HEK293 (cell line): ENCODE measurements at regions not wholly inside any gene's neighbourhood (a gene's known extent, or its start where the extent isn't known, plus 50 kb on each side); places are given as distances from the start of the nearest gene placed in this dataset.

ENCODE experiments used
- CTCF ChIA-PET: fragments of 350-600 bp; formaldehyde crosslinking; extraction: SDS; loops from one replicate; lab custom pipeline; 2021; ENCODE audit warnings: antibody characterized with exemption; lab: Yijun Ruan, JAX
- POLR2A ChIA-PET: fragments of 300-600 bp; formaldehyde crosslinking; extraction: SDS; loops from one replicate; lab custom pipeline; 2020; ENCODE audit warnings: antibody characterized with exemption, inconsistent platforms; lab: Yijun Ruan, JAX
- H3K27ac ChIP-seq: fragments of 200-500 bp; sonication (Bioruptor generic); 2 replicates; pipeline ENCODE4 v1.5.1; 2014; ENCODE audit warnings: low read depth, low read length, control low read depth, inconsistent platforms; ENCODE audit errors: extremely low read depth
- H3K36me3 ChIP-seq, 2 experiments: fragments of 200-500 bp in 1 of 2; sonication (Bioruptor generic) in 1 of 2; 1 replicate in 1 of 2; 2 replicates in 1 of 2; pipeline ENCODE4 v1.5.1; 2014 to 2017; ENCODE audit warnings: inconsistent platforms in 2 of 2, low read length in 2 of 2; ENCODE audit not compliant: control insufficient read depth in 2 of 2, insufficient read depth in 1 of 2
- H3K4me1 ChIP-seq: fragments of 200-500 bp; sonication (Bioruptor generic); 2 replicates; pipeline ENCODE4 v1.5.1; 2014; ENCODE audit warnings: mild to moderate bottlenecking, low read length, inconsistent platforms; ENCODE audit not compliant: control insufficient read depth, insufficient read depth
- H3K4me3 ChIP-seq: 2 replicates; pipeline ENCODE4 v1.5.1; 2011; ENCODE audit warnings: low read depth, mild to moderate bottlenecking, control low read depth, low read length, moderate library complexity
- H3K9me3 ChIP-seq: fragments of 200-500 bp; sonication (Bioruptor generic); 2 replicates; pipeline ENCODE4 v1.5.1; 2014; ENCODE audit warnings: low read depth, low read length, inconsistent platforms; ENCODE audit not compliant: control insufficient read depth, insufficient read depth
- CTCF ChIP-seq: fragments of 450-650 bp; formaldehyde crosslinking; IDR thresholded peaks from 2 replicates; pipeline ENCODE4 v1.5.1; 2016; ENCODE audit warnings: missing biosample characterization, missing genetic modification characterization
- EGR2 ChIP-seq: fragments of 450-650 bp; formaldehyde crosslinking; IDR thresholded peaks from 2 replicates; pipeline ENCODE4 v1.5.1; 2016; ENCODE audit warnings: low read depth, missing biosample characterization, missing genetic modification characterization
- KLF10 ChIP-seq: fragments of 450-650 bp; IDR thresholded peaks from 2 replicates; pipeline ENCODE4 v1.5.1; 2018; ENCODE audit warnings: missing biosample characterization, mild to moderate bottlenecking, missing genetic modification characterization
- PRDM1 ChIP-seq: fragments of 450-650 bp; formaldehyde crosslinking; IDR thresholded peaks from 2 replicates; pipeline ENCODE4; 2016; ENCODE audit warnings: missing biosample characterization, missing genetic modification characterization
- REPIN1 ChIP-seq: fragments of 450-650 bp; formaldehyde crosslinking; IDR thresholded peaks from 2 replicates; pipeline ENCODE4 v1.5.1; 2017; ENCODE audit warnings: missing biosample characterization, missing genetic modification characterization, low read depth
- YY1 ChIP-seq: fragments of 450-650 bp; formaldehyde crosslinking; IDR thresholded peaks from 2 replicates; pipeline ENCODE4 v1.5.1; 2018; ENCODE audit warnings: missing biosample characterization, missing genetic modification characterization
- YY2 ChIP-seq: fragments of 450-650 bp; formaldehyde crosslinking; IDR thresholded peaks from 2 replicates; pipeline ENCODE4 v1.5.1; 2016; ENCODE audit warnings: missing biosample characterization, missing genetic modification characterization
- ZBTB49 ChIP-seq: fragments of 450-650 bp; formaldehyde crosslinking; IDR thresholded peaks from 2 replicates; pipeline ENCODE4 v1.5.1; 2016; ENCODE audit warnings: missing biosample characterization, missing genetic modification characterization, low read depth
- ZNF121 ChIP-seq: fragments of 450-650 bp; formaldehyde crosslinking; IDR thresholded peaks from 2 replicates; pipeline ENCODE4 v1.5.1; 2016; ENCODE audit warnings: missing biosample characterization, missing genetic modification characterization
- ZNF133 ChIP-seq: fragments of 450-650 bp; formaldehyde crosslinking; IDR thresholded peaks from 2 replicates; pipeline ENCODE4 v1.5.1; 2016; ENCODE audit warnings: missing biosample characterization, missing genetic modification characterization
- ZNF16 ChIP-seq: fragments of 450-650 bp; formaldehyde crosslinking; IDR thresholded peaks from 2 replicates; pipeline ENCODE4 v1.5.1; 2016; ENCODE audit warnings: low read depth, missing biosample characterization, missing genetic modification characterization
- ZNF19 ChIP-seq: fragments of 450-650 bp; formaldehyde crosslinking; IDR thresholded peaks from 2 replicates; pipeline ENCODE4; 2016; ENCODE audit warnings: missing biosample characterization, missing genetic modification characterization, low read depth
- ZNF211 ChIP-seq: fragments of 450-650 bp; formaldehyde crosslinking; IDR thresholded peaks from 2 replicates; pipeline ENCODE4 v1.5.1; 2016; ENCODE audit warnings: low read depth, missing biosample characterization, missing genetic modification characterization
- ZNF23 ChIP-seq: fragments of 450-650 bp; formaldehyde crosslinking; IDR thresholded peaks from 2 replicates; pipeline ENCODE4 v1.5.1; 2016; ENCODE audit warnings: missing biosample characterization, missing genetic modification characterization, borderline replicate concordance
- ZNF239 ChIP-seq: fragments of 450-650 bp; formaldehyde crosslinking; IDR thresholded peaks from 2 replicates; pipeline ENCODE4 v1.5.1; 2016; ENCODE audit warnings: missing biosample characterization, missing genetic modification characterization
- ZNF423 ChIP-seq: fragments of 450-650 bp; formaldehyde crosslinking; IDR thresholded peaks from 2 replicates; pipeline ENCODE4 v1.5.1; 2016; ENCODE audit warnings: missing biosample characterization, missing genetic modification characterization
- ZNF426 ChIP-seq: fragments of 450-650 bp; formaldehyde crosslinking; IDR thresholded peaks from 2 replicates; pipeline ENCODE4 v1.5.1; 2017; ENCODE audit warnings: missing biosample characterization, missing genetic modification characterization, mild to moderate bottlenecking, inconsistent platforms, moderate library complexity
- ZNF501 ChIP-seq: fragments of 450-650 bp; formaldehyde crosslinking; IDR thresholded peaks from 2 replicates; pipeline ENCODE4 v1.5.1; 2016; ENCODE audit warnings: missing biosample characterization, missing genetic modification characterization
- ZNF561 ChIP-seq: fragments of 450-650 bp; IDR thresholded peaks from 2 replicates; pipeline ENCODE4 v1.5.1; 2018; ENCODE audit warnings: missing biosample characterization, missing genetic modification characterization, borderline replicate concordance
- ZNF585B ChIP-seq: fragments of 450-650 bp; formaldehyde crosslinking; IDR thresholded peaks from 2 replicates; pipeline ENCODE4 v1.5.1; 2016; ENCODE audit warnings: missing biosample characterization, missing genetic modification characterization
- ZNF596 ChIP-seq: fragments of 450-650 bp; IDR thresholded peaks from 2 replicates; pipeline ENCODE4 v1.5.0; 2018; ENCODE audit warnings: missing biosample characterization, mild to moderate bottlenecking, missing genetic modification characterization, moderate library complexity
- ZNF658 ChIP-seq: fragments of 450-650 bp; formaldehyde crosslinking; IDR thresholded peaks from 2 replicates; pipeline ENCODE4; 2016; ENCODE audit warnings: missing biosample characterization, missing genetic modification characterization
- ZNF664 ChIP-seq: fragments of 450-650 bp; formaldehyde crosslinking; IDR thresholded peaks from 2 replicates; pipeline ENCODE4 v1.5.1; 2016; ENCODE audit warnings: missing biosample characterization, missing genetic modification characterization
- ZNF777 ChIP-seq: fragments of 450-650 bp; formaldehyde crosslinking; IDR thresholded peaks from 2 replicates; pipeline ENCODE4 v1.5.1; 2017; ENCODE audit warnings: missing biosample characterization, missing genetic modification characterization, borderline replicate concordance
- ZSCAN16 ChIP-seq: fragments of 450-650 bp; formaldehyde crosslinking; IDR thresholded peaks from 2 replicates; pipeline ENCODE4 v1.5.1; 2016; ENCODE audit warnings: missing biosample characterization, missing genetic modification characterization
- ZSCAN18 ChIP-seq: fragments of 450-650 bp; formaldehyde crosslinking; IDR thresholded peaks from 2 replicates; pipeline ENCODE4 v1.5.1; 2016; ENCODE audit warnings: missing biosample characterization, missing genetic modification characterization
- ZXDB ChIP-seq: fragments of 450-650 bp; formaldehyde crosslinking; IDR thresholded peaks from 2 replicates; pipeline ENCODE4 v1.5.1; 2016; ENCODE audit warnings: missing biosample characterization, missing genetic modification characterization

GRCh38 chr10:78815702-78816334 is 252.9 kb upstream of the ZMIZ1 start:
- TF ChIP-seq ZNF133 (tag by site-specific recombination) (no peak), ZNF423 (tag by site-specific recombination) (no peak), ZNF664 (tag by site-specific recombination) (no peak), EGR2 (tag by site-specific recombination) (no peak), ZNF239 (tag by site-specific recombination) (no peak), YY1 (no peak), ZSCAN16 (tag by site-specific recombination) (no peak), ZNF658 (no peak), REPIN1 (tag by site-specific recombination) (no peak), ZNF121 (tag by site-specific recombination) (no peak), ZSCAN18 (tag by site-specific recombination) (no peak), ZNF211 (tag by site-specific recombination) (no peak), YY2 (tag by site-specific recombination) (no peak), ZNF426 (tag by site-specific recombination) (no peak), ZNF777 (tag by site-specific recombination) (no peak), ZNF16 (tag by site-specific recombination) (no peak)
- no peaks in the 10 kb centered on the region for H3K36me3 ChIP-seq
- CTCF ChIA-PET: no interaction called here
- POLR2A ChIA-PET: no interaction called here
- H3K27ac ChIP-seq: no peak overlapping the region
- no peaks in the 10 kb centered on the region for H3K4me1 ChIP-seq
- no peaks in the 10 kb centered on the region for H3K9me3 ChIP-seq
- no peak overlapping the region for H3K4me3 ChIP-seq

GRCh38 chr10:78817361-78817760 is 251.4 kb upstream of the ZMIZ1 start:
- Histone ChIP-seq H3K36me3 (no peaks in the 10 kb centered on the region), H3K9me3 (no peaks in the 10 kb centered on the region), H3K27ac (no peak overlapping the region), H3K4me3 (no peak overlapping the region), H3K4me1 (no peaks in the 10 kb centered on the region)
- POLR2A ChIA-PET: no interaction called here
- TF ChIP-seq YY1 (no peak), PRDM1 (no peak), ZNF561 (tag by site-specific recombination) (no peak), ZNF596 (tag by site-specific recombination) (no peak), CTCF (tag by site-specific recombination) (no peak), ZNF23 (tag by site-specific recombination) (no peak), ZXDB (tag by site-specific recombination) (no peak), KLF10 (tag by site-specific recombination) (no peak), ZNF658 (no peak), ZNF501 (tag by site-specific recombination) (no peak), ZNF19 (tag by site-specific recombination) (no peak), REPIN1 (tag by site-specific recombination) (no peak), ZNF585B (no peak), ZBTB49 (tag by site-specific recombination) (no peak)
- CTCF ChIA-PET: no interaction called here
